ENCODE measurements at regions not wholly inside any gene's neighbourhood (a gene's known extent, or its start where the extent isn't known, plus 50 kb on each side); places are given as distances from the start of the nearest gene placed in this dataset.
"Not testable (repeated sequence)": the region's sequence is repeated elsewhere in the genome, so short reads cannot be mapped to it uniquely, and the experiment has no call there.

DNA sequence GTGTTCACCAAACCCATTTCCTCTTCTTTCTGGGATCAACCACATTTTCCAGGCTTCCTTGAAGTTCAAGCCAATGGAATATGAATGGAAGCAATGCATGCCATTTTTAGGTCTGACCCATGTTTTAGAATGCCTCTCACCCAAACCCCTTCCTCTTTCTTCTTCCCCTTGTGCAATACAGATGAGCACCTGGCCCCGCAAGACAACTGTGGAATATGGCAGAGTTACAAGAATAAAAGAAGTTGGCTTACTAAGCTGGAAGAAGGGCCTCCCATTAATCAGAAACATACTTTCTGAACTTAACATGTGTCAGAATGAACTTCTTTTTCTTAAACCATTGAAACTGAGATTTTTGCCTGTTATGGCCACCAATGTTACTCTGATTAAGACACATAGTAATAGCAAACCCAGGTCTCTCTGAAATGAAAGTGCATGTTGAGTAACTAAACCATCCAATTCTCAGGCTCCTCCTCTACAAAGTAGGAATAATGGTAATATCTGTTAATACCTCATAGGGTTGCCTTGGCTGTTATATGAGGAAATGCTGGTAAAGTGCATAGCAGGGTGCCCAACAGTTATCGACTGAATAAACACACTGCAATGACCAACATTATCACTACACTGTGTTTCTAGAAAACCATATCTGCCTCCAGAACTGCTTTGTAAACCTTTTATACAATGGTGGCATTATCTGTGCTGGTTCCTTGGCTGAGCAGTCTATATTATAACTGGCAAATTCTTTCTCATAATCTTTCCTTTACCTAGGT lies 382.2 kb upstream of the NRP1 start:
- FAIRE-seq (no peak), DNase-seq (ENCODE audit: insufficient read length, low spot score) (no peak)

DNA sequence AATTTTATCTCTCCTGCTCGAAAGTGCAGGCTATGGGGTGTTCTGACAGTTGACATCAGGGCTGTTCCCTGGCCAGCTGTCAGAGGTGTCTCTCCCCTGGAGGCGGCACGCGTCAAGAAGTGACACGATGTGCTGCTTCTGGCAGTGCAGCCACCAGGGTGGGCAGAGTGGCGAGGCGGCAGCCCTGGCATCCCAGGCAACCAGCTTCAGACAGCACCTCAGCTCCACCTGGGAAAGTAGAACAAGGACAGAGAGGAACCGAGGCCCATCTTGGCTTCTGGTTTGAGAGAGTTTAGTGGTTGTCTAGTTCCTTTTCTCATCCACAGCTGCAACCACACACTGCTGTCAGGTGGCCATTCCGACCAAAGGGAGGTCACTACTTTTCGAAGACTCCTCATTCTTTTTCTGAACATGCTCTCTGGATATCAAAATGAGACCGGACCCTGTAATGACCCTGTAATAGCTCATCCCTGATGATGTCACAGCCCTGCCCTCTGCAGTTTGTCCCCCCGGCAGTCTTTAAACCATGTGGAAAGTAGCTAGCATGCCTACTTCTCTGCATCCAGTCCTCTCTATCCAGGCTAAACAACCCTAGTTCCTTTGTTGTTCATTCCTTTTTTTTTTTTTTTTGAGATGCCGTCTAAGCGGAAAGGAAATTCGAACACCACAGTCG lies 381.0 kb upstream of the NRP1 start:
- no peak for DNase-seq (ENCODE audit: insufficient read length, low spot score)
- FAIRE-seq: no peak

DNA sequence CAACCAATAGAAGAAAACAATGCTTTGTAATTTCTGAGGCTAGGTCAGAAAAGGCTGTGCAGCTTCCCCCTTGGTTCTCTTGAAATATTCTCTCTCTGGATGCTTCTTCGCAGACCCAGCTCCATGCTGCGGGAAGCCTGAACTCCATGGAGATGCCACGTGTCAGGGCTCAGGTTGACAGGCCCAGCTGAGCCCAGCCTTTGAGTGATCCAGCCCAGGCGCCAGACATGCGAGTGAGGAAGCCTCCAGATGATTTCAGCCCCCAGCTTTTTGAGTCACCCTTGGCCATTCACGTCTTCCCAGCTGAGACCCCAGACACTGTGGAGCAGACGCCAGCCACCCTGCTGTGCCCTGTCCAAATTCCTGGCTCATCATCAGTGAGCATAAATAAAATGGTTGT lies 378.4 kb upstream of the NRP1 start:
- DNase-seq (ENCODE audit: insufficient read length, low spot score) (no peak), FAIRE-seq (no peak)

DNA sequence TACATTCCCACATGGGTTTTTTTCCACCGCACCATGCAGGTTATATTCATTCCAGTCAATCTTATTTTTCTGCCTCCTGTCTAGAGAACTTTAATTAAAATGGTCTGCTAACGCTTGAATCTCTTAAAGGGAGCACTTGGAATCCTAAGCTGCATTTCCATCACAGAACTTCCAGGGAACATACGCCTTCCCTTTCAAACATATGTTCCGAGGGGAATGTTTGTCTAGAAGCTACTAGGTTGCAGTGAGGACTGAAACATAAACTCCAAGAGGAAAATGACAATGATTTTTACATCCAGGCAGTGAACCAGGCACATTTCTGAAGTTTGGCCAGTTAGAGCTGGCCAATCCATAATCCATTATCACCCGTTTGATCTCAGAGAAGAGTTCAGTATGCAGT lies 375.5 kb upstream of the NRP1 start:
- FAIRE-seq (no peak), DNase-seq (ENCODE audit: insufficient read length, low spot score) (no peak)

DNA sequence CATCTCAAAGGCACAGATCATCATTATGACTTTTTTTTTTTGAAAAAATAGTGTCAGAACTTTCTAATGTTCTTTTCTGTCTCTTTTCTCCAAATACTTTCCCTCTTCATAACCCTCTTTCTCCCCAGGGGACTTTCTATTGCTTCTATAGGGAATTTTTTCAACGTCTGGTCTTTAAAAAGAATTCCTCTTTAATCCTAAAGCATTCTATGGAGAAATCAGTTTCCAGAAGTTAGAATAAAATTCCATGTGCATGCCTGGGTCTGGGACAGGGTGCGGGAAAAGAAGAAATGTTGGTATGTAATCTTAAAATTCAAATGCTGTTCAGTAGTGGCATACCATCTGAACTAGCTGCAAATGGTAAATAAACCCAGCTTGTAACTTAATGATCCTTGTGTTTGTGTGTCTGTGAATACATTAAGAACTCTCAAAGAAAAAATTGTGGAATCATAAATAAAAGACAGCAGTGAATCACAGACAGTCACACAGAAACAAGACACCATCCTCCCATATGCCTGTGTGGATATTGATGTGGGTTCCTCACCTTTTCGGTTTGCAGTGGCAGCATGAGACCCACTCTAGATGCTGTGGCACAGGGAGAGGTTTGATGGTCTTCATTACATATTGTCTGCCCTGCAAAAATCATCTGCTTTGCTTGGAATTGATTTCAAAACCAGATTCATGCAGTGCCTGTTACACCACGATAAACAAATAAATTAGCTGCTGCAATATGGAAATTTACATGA lies 374.7 kb upstream of the NRP1 start:
- no peak for DNase-seq (ENCODE audit: insufficient read length, low spot score)
- FAIRE-seq: no peak

DNA sequence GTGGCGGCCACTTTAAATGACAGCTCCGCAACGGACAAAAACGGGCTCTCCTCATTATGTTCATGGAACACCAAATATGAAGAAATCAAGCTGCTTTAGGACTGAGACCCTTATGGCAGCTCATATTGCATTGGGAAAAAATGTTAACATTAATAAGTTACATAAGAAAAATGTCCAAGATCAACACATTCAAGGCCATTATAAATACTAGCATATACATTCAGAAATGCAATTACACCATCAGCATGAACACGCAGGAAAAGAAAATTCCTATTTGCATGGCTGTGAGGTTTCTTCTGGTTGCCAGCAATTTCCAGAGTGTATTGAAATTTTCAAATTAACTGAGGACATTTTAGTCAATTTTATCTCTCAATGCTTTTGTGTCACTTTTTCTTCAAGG lies 374.1 kb upstream of the NRP1 start:
- FAIRE-seq (no peak), DNase-seq (ENCODE audit: insufficient read length, low spot score) (no peak)

DNA sequence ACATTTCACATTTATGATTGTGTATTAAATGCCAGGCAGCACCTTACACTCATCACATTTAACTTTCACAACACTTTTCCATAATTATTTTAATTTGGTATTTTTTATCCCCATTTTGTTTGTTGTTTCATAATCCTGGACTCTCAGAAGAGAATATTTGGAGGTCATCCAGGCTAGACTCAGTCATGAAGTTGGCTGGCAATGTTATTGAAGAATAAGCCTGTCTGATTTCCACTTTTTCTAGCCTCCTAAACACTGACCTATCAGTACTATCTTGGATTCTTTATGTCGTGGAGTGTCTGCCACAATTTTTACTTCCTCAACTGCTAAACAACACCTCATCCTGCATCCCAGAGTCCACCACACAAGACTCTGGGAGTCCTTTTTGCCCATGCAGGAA lies 372.3 kb upstream of the NRP1 start:
- DNase-seq (ENCODE audit: insufficient read length, low spot score) (no peak), FAIRE-seq (no peak)

DNA sequence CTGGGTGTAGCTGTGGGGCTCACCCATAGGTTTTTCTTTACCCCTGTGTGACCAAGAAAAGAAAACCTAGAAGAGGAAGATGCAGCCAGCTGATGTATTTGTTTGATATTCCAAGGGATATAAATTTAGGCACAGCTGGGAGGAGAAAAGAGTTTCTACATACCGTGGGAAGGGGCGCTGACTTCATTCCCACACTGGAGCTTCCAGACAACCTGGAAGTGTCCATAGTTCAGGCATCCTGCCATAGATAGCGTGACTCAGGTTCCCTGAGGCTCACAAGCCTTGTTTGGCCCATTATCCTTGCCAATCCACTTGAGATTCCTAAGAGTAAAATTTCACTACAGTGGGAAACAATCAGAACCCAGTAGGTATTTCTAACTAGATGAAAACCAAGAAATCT lies 371.7 kb upstream of the NRP1 start:
- FAIRE-seq (no peak), DNase-seq (ENCODE audit: insufficient read length, low spot score) (no peak)

DNA sequence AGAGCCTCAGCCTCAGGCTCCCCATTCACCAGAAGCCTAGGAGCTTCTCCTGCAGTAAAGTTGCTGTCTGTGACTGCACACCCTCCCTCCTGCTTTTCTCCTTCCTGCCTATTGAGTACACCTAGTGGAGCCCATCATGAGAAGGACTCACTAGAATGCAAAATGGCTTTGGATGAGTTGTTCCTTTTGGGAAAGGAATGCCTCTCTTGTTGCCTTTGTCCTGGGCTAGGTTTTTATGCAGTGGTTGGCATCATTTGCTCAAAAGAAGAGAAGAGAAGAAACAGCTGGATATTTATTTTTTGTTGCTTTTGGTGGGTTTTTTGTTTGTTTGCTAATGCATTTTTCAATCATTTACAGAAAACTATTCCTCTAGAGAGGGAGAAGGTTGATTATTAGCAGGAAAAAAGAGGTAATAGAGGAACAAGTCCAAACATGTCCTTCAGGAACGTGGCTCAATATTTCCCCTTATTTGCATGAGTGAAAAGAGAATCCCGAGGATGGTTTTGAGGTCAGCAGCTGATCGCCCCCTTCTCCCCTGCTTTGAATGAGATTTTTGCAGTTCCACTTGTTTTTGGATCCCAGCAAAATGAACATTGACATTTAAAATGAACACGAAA lies 369.9 kb upstream of the NRP1 start:
- DNase-seq (ENCODE audit: insufficient read length, low spot score) (no peak), FAIRE-seq (no peak)

DNA sequence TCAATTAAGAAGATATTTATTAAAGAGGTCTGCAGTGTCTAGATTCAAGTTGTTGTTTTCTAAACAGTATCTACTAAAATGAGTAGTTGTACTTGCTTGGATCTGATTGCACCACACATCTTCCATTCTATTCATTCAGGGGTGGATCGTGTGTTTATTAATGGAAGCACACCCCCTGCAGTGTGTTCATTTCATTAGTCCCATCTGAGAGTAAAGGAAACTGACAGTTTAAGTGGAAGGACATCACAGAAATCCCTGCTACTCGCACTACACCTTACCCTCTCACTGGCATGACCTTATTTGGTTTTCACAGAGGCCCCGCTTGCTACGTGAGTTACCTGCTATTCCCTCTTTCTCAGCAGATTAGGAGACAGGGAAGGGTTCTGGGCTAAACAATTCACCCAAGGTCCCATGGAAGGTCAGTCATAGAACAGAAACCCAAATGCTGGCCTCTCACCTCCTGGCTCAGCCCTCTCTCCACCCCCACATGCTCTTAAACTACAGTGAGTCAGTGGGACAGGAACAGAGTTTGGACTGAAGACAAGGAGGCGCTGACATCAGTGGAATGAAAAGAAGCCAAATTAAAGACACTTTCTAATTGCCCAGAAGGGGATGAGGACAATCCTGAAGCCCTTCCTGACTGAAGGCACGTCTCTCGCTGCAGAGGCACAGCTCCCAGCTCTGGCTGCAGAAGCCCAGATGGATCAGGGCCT lies 369.2 kb upstream of the NRP1 start:
- no peak for DNase-seq (ENCODE audit: insufficient read length, low spot score)
- FAIRE-seq: no peak

DNA sequence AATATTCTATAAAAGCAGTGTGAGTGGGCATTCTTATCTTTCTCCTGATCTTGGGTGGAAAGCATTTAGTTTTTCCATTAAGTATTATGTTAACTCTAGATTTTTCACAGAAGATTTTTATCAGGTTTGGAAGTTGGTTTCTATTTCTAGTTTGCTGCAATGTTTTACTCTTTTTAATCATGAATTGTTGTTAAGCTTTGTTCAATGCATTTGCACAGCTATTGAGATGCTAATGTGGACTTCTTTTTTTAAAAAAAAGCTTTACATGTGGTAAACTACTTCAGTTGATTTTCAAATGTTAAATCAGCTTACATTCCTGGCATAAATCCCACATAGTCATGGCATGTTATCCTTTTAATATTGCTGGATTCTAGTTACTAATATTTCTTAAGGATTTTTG lies 363.6 kb upstream of the NRP1 start:
- no peak for FAIRE-seq
- no peak for DNase-seq (ENCODE audit: insufficient read length, low spot score)

DNA sequence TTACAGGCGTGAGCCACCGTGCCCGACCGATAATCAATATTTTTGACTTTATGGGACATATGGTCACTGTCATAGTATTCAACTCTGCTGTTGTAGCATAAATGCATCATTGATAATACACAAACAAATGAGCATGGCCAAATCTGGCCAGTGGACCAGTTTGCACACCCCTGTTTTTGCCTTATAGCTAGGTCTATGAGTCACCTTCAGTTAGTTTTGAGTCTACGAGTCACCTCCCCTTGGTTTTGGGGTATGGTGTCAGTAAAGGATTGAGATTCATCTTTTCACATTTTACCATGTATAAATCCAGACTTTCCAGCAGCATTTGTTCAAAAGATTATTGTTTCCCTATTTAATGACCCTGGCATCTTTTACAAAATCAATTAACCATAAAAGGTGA lies 362.5 kb upstream of the NRP1 start:
- no peak for FAIRE-seq
- no peak for DNase-seq (ENCODE audit: insufficient read length, low spot score)

DNA sequence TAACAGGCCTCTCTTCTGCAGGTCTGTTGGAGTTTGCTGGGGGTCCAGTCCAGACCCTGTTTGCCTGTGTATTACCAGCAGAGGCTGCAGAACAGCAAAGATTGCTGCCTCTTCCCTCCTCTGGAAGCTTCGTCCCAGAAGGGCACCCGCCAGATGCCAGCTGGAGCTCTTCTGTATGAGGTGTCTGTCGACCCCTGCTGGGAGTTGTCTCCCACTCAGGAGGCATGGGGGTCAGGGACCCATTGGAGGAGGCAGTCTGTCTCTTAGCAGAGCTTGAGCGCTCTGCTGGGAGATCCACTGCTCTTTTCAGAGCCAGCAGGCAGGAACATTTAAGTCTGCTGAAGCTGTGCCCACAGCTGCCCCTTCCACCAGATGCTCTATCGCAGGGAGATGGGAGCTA lies 361.1 kb upstream of the NRP1 start:
- FAIRE-seq: no peak
- DNase-seq (ENCODE audit: insufficient read length, low spot score): no peak

DNA sequence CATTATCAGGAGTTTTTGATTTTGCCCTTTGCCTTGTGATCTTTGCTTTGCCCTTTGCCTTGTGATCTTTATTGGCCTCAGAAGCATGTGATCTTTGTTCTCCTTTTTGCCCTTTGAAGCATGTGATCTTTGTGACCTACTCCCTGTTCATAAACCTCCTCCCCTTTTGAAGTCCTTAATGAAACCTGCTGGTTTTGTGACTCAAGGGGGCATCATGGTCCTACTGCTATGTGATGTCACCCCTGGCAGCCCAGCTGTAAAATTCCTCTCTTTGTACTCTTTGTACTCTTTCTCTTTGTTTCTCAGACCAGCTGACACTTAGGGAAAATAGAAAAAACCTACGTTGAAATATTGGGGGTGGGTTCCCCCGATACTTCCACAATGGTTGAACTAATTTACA lies 356.1 kb upstream of the NRP1 start:
- DNase-seq (ENCODE audit: insufficient read length, low spot score); FAIRE-seq: not testable (repeated sequence)

DNA sequence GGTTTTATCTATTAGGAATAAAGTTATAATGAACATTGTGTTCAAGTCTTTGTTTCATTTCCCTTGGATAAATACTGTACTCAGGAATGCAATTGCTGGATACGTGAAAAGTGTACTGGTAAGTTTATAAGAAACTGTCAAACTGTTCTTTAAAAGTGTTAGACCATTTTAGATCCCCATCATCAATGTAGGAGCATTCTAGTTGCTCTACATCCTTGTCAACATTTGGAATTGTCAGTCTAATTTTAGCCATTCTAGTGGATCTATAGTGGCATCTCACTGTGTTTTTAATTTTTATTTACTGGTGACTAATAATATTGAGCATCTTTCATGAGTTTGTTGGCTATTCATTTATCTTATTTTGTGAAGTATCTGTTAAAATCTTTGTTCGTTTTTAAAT lies 354.0 kb upstream of the NRP1 start:
- FAIRE-seq: no peak
- no peak for DNase-seq (ENCODE audit: insufficient read length, low spot score)

DNA sequence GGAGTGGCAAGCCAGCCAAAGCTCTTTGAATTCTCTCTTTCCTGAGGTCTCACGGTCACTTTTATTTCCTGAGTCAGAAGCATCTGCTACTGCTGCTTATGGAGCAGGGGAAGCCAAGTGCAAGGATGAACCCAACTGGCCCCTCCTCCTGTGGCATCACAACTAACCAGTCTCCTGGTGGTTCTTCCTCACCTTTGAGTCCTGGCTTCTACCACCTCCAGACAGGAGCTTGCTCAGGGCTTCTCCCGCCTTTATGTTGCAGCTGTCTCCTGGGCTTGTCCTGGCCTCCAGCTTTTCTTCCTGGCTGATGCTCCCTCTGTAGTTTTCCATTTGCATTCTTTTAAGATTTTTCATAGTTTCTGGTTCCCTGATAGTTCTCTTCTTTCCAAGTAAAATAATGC lies 349.7 kb upstream of the NRP1 start:
- FAIRE-seq: no peak
- DNase-seq (ENCODE audit: insufficient read length, low spot score): no peak

DNA sequence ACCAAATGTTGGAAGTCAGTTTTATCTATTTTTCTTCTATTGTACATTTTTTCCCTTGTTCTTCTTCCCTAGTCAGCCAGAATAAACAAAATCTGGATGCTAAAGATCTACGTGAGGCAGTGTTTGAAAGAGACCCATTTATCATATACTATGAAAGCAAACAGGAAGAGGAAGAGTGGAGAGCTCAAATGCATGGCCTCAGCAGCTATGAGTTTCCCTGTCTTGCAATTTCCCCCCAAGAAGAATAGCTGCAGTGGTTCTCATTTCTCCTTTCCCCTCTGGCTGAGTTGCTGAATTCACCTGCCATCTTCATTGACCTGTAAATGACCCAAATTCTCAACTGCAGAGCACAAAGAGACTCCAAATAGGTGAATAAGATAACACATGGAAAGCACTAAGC lies 347.1 kb upstream of the NRP1 start:
- DNase-seq (ENCODE audit: insufficient read length, low spot score) (no peak), FAIRE-seq (no peak)

DNA sequence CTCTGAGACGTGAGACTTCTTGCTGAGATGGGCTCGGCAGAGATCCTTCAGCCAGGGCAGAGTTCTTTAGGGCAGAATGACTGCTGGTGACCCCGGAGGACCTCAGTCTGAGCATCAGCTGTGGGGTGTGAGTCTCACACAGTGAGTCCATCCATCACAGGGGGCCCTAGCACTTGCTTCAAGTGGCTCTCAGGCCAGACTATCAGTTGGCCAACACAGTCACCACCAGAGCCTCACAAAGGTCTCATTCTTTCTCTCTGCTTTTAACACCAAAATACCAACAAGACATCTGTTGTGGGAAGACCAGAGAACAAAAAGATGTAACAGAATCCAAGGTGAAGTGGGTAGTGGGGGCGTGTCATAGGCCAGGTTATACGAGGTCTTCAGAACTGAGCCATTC lies 345.6 kb upstream of the NRP1 start:
- DNase-seq (ENCODE audit: insufficient read length, low spot score) (no peak), FAIRE-seq (no peak)

DNA sequence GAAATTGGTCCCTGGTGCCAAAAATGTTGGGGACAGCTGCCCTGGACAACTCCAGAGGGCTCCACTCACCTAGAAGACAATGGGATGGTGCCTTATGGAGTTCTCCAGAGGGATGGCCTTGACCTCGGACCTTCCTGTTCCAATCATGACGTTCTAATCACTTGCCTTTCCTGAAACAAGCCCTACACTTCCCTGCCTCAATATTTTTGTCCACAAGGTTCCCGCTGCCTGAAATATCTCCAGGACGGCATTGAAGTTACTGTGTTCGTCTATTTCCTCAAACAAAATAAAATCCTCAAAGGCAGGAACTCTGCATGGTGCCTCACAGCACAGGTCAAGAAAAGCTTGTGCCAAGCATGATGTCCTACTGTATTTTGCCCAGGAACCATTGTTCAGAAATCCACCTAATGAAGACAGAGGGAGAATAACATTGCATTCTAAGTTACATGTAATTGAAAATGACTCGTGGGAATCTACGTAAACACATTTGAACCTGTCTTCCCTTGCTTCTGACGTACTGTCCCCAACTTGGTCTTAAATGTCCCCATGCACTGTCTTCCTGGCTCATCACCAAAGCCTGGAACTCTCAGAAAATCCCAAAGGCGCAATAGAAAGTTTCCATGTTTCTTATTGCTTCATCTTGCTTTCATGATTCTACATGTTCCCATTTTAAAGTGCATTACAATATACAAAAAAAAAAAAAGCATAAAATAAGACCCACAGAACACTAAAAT lies 342.3 kb upstream of the NRP1 start:
- FAIRE-seq (no peak), DNase-seq (ENCODE audit: insufficient read length, low spot score) (no peak)

DNA sequence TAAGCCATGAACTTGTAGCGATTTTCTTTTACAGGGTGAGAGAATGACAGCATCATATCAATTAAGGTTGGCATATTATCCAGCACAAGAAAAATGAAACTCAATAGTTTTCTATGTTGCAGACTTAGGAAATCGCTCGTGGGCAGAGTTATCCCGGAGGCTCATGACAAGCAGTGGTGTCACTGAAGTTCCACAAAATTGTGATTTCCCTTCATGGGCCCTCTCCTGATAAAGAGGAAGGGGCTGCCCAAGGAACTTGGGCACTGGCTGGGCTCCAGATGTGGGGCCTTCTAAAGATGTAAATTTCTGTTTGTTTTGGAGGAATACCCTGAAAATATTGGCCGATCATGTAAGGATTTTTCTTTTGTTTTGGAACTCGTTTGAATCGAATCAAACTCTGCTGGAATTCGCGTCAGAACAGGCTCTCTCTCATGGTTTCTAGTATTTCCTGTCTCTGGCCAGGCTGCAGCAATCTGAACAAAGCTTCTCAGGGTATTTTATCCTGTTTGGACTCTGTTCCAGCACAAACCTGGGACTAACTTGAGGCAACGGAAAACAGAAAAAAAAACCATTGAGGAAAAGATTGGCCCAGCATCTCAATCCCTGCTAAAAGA lies 340.6 kb upstream of the NRP1 start:
- DNase-seq (ENCODE audit: insufficient read length, low spot score) (no peak), FAIRE-seq (no peak)
